ENCODE measurements at regions not wholly inside any gene's neighbourhood (a gene's known extent, or its start where the extent isn't known, plus 50 kb on each side); places are given as distances from the start of the nearest gene placed in this dataset.
"Not testable (repeated sequence)": the region's sequence is repeated elsewhere in the genome, so short reads cannot be mapped to it uniquely, and the experiment has no call there.

- DNase-seq (ENCODE audit: low read depth in 2 of 2): no peak
These were observed 68.2 kb upstream of the SAMSN1 start for GRCh38 chr21:14614287-14614686.

GRCh38 chr21:14613486-14614224, 67.5 kb upstream of the SAMSN1 start:
- no peak for DNase-seq (ENCODE audit: low read depth in 2 of 2)

- not testable (repeated sequence) for DNase-seq (ENCODE audit: low read depth in 2 of 2)
These were observed 64.0 kb upstream of the SAMSN1 start for GRCh38 chr21:14610119-14610518.

- DNase-seq (ENCODE audit: low read depth in 2 of 2): no peak
These were observed 63.2 kb upstream of the SAMSN1 start for GRCh38 chr21:14609274-14609673.

GRCh38 chr21:14607262-14607661, 61.1 kb upstream of the SAMSN1 start:
- no peak for DNase-seq (ENCODE audit: low read depth in 2 of 2)

- no peak for DNase-seq (ENCODE audit: low read depth in 2 of 2)
These were observed 57.1 kb upstream of the SAMSN1 start for GRCh38 chr21:14603202-14603601.

DNA sequence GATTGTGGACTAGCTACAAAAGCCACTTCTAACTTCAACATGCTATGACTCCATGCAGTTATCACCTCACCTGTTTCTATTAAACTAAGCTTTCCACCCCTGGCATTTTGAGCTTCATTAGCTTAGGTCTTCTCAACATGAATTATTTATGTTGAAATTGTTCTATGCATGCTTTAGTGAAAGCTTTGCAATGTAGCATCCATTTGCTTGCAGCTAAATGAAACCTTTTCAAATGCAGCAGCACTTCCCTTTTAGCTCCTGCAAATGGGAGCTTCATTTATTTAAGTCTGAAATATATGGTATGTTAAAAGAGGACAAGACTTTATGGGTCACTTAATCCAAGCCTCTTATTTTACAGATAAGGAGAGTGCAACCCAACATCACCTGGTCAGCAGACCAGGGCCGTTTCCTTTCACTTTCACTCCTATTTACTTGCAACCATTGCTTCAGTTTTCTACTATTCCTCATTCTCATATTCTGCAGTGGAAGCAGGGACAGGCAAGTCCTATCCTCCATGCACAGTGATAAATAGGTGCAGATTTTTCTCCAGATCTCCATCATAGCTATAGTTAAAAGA, 56.4 kb upstream of the SAMSN1 start:
- DNase-seq (ENCODE audit: low read depth in 2 of 2): no peak

DNA sequence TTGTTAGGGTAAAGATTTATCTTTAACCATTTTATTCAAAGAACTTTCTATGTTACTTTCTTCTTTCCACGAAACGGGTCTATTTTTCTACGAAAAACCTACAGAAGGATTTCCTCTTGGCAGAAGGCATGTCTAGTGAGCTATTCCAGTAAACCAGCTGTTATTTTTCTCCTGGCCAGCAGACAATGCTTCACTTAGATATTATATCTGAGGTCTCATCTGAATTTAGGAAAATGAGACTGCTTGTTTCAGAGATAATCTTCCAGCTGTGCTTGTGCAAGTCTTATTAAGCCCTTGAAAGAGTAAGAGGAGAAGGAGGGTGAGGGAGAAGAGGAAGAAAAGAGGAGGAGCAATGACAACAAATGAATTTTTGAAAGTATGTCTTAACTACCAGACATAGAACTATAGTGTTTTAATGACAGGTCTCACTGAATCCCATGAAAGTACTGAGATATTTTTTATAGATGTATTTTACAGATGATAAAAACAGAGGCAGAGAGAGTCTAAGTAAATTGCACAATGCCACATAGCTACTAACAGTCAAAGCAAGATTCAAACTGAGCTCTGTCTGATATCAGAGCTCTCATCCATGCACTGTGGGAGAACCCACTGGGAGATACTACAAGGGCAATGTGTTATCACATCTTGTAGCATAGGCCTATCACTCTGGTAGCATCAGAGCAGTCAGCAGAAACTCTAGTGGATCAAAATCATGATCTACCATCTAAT, 54.6 kb upstream of the SAMSN1 start:
- DNase-seq (ENCODE audit: low read depth in 2 of 2): no peak

DNA sequence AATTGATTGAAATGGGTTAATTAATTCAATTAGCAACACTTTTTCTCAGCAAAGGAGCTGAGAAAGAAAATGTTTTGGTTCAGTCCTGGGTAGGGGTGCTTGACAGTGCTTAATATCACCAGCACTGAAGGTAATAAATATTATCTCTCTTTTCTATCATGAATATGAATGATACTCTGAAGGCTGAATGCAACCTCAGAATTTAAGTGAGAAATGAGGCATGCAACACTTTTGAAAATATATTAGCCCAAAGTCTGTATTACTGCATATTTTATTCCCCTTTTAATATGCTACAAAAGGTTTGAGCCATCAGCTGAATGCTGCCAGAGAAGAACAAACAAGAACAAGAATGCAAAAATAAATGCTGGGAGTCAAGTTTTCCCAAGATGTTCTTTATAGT, 52.0 kb upstream of the SAMSN1 start:
- no peak for DNase-seq (ENCODE audit: low read depth in 2 of 2)
